Activated CD4-positive, CD25-positive, alpha-beta regulatory T cell treated with anti-CD3 and anti-CD28 coated beads, Interleukin-2, amount 50 U/mL, for 72 hours (primary cell): ENCODE measurements at regions not wholly inside any gene's neighbourhood (a gene's known extent, or its start where the extent isn't known, plus 50 kb on each side); places are given as distances from the start of the nearest gene placed in this dataset.

Source experiments
- DNase-seq: peaks from one replicate; pipeline ENCODE4 v3.0.0; 2021

DNA sequence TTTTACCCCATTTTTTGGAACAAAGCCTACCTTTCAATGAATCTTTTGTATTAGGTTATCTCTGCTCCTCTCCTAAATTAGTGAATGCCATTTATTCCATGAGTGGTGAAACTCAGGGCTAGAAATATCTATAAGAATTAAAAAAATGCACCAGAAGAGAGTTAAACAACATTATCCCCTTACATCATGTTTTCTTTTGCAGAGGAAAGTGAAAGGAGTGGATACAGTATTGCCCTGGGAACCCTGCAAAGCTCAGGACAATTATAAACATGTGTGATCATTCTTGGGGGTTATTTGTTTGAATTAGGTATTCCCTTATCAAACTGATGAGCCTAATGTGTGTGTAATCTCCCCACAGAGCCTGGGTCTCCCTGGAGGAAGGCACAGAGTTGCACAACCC, 559.2 kb downstream of the RNF144A start:
- DNase-seq, result no peak

DNA sequence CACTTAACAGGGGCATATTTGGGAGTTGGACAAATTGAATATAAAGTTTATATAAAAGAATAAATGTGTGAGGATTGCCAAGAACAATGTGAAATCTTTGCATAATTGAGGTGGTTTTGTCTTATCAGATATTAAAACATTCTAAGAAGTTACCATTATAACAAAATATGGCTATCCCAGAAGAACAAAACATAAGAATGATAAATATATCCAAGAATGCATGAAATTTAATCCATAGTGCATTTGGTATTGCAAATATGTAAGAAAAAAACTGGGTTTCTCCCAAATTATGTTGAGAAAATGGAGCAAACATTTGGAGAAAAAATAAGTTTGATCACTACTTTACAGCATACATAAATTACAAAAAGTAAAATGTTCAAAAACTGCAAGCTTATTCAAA, 562.4 kb downstream of the RNF144A start:
- DNase-seq, result no peak

DNA sequence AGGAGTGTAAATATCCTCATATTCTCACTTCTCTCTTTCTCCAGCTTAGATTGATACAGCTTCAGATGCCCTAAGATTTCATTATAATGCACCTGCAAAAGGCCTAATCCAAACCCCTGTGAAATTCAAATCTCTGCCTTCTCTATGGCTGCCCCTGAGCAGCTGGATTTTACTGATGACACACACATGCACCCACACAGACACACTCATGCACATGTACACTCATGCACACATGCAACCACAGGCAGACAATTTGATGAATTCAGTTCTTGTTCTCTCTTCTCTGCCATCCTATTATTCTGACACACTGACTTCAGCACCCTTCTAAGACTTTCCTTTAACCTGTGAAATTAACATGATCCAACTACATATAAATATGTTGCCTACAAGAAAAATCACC, 563.2 kb downstream of the RNF144A start:
- no peak for DNase-seq

DNA sequence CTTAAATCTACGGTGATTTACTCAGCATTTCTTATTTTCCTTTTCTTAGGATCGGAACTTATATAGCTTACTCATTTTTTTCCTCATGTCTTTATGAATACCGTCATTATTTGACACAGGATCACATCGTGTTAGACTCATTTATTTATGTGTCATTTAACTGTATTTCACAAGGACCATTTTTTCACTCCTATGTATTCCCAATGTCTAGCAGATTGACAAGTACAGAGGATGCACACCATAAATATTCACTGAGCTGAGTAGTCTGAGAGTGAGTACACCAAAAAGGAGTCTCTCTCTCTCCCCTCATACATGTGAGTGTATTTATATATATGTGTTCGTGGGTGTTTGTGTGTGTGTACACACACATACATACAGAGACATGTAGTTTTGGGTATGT, 573.5 kb downstream of the RNF144A start:
- DNase-seq, result no peak

DNA sequence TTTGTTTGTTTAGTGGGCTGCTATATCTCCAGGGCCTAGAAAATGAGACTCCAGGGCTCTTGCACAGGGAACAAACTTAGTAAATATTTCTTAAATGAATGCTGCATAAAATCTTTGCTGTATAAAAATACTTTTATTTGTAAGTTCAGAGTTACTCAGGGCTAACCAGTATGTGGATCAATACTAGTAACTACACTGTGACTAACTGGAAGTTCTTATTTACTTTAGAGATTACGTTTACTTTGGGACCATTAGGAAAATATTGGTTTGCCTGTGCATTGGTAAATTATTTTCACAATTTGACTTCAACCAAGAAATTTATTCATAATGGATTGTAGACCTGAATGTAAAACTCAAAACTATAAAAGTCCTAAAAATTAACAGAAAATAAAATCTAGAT, 575.5 kb downstream of the RNF144A start:
- no peak for DNase-seq

DNA sequence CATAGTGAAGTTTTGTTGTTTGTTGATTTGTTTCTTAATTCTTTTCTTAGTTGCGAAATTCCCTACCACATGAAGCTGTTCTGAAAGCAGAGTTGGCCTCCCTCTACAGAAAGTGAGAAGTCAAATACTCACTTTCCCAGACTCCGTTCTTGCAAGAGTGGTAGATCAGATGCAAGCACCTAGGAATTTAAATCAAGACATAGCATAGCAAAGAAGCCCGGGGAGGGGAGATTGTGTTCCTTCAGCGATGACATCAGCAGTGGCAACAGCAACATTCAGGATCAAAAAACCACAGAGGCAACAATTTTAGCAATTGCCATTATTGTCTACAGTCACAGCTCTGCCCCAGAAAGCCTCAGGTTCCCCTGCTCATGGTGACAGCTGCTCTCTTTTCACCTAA, 580.0 kb downstream of the RNF144A start:
- no peak for DNase-seq

DNA sequence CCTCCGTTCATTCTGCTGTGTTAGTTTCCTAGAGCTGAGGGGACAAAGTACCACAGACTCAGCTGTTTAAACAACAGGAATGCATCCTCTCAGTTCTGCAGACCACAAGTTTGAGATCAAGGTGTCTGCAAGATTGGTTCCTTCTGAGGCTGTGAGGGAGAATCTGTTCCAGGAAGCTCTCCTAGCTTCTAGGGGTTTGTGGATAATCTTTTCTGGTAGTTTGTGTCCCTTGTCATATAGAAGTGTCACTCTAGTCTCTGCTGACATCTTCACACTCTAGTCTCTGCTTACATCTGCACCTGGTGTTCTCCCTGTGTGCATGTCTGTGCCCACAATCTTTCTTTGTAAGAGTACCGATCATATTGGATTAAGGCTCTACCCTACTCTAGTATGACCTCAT, 581.8 kb downstream of the RNF144A start:
- DNase-seq, result no peak

DNA sequence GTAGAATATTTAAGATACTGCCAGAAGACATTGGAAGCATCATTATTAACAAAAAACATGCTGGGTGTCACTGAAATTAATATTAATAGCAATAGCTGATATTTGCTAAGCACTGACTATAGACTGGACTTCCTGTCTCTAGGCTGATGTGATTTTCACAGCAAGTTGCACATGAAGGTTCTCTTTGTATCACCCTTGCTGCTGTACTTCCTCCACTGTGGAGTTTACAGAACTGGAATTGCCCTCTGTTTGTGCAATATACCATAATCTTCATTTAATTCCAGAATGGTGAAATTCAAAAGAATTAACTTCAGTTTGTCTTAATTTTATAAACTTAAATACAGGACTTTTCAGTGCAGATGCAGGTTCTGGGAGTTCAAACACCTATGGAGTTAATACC, 585.1 kb downstream of the RNF144A start:
- DNase-seq, result no peak

DNA sequence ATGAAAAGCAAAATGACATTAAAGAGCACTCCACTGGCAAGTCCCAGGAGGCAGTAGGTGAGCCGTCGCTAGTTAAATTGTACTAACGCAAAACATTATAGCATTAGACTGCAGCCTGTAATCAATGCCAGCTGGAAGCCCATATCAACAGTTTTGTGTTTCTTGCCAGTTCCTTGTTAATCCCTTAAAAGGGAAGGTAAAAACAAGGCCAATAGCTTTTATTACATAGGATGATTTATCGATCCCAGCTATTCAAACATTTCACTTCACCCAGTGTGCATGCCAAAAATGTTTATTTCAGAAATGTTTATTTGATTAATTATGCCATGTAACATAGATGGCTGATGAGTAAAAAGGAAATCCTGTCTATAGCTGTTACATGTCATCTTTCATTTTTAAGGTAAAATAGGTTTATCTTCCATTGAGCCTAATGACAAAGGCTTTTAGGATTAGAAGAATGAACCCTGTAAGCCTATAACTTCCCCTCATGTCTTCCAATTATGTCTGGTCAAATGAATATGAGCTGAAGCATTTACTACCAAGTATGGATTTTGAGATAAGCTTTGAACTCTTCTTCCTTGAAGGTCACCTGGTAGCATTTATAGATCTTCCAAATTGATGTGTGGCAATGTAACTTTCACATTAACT, 591.2 kb downstream of the RNF144A start:
- no peak for DNase-seq

DNA sequence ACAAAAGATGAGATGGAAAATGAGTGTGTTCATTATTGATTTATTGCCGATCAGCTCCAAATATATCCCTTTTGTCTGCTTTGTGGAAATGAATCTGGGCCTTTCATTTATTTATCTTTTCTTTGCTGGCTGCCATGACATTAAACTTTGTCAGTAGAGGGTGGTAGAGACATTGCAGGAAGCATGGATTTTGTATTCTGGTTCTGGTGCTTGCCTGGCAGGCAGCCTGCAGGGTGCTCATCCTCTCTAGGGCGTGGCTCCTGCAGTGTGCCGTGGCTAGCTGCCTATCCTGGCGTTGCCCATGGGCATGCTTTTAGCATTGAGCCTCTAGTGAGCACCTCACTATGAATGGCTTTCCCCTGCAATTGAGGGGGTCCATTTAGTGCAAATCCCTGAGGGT, 593.1 kb downstream of the RNF144A start:
- DNase-seq, result no peak

DNA sequence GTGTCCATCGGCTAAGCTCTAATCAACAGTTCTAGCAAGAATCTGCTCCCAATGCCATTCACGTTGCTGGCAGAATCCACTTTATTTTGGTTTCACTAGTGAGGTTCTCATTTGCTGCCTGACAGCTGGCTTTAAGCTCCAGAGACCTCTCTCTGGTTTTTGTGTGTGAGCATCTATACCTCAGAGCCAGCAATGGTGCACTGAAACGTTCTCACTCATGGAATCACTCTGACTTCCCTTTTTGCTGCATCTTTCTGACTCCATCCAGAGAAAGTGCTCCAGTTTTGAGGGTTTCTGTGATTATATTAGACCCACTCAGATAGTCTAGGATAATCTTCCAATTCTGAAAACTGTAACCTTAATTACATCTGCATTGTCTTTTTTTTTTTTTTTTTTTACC, 596.6 kb downstream of the RNF144A start:
- DNase-seq, result no peak

DNA sequence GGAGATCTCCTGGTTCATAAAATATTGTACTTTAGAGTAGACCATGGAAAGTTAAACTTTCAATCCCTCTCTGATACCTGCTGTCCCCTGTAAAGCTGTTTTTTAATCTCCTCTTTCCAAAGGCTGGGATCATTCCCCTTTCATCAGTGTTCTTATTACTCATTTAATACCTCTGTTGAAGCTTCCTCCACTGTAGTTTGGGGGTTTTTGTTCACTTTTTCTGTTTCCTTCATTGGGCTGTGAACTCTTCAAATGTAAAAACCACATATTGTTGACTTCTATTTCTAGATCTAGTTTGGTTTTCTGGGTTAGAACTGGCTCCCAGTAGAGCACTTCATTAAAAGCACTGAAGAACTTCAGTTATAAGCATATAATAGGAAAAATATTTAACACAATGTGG, 598.1 kb downstream of the RNF144A start:
- no peak for DNase-seq

DNA sequence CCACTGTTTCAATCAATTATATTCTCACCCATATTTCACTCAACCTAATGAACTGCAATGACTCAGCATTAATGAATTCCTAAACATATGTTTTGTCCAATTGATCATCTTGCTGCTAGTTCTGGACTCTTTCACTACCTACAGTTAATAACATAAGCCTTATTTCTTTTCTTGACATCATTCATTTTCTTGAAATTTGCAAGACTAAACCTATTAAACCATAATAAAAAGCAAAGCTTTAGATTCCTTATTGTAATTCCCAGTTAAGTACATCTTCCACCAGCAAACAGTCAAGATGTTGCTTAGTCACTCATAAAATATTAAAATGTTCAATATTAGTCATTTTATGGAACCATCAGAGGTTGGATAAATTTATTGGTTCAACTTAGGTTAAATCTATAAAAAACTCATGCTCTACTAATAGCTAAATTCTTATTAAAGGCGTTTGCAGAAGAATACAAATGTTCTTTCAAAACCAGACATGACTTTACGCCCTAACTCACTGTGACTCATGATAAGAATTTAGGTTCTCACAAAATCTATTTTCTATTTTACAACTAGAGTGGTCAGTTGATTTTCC, 599.4 kb downstream of the RNF144A start:
- DNase-seq, result no peak

DNA sequence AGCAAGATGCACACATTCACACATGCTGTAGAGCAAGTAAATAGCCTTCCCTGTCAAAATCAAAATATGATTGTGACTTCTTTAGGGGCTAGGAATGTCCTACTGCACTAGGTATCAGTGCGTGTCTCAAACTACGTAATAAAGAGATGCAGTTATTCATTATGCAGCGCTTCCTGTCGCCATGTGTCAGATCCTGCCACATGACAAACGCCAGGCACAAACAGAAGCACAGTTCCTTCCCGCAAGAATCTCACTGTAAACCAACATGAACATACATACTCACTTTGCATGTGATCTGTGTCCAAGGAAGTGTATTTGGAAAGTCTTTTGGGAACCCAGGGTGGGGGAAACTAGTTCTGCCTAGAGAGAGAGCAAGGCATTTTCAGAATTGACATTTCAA, 599.9 kb downstream of the RNF144A start:
- no peak for DNase-seq

DNA sequence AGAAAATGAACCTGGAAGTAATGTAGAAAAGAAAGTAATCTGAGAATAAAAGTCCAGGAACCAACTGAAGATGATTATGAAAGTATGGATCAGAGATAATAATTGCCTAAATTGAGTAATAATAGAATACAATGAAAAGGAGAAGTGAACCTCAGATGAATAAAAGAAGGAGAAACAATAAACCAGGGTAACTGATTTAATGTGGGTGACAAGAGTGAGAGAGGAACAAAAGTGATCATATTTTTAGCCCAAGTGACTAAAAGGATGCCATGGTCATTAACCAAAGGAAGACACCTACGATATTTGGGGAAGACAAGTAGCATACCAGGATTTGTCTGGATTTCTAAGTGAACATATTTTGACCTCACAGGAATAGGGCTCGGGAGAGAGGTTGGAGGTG, 600.6 kb downstream of the RNF144A start:
- no peak for DNase-seq

DNA sequence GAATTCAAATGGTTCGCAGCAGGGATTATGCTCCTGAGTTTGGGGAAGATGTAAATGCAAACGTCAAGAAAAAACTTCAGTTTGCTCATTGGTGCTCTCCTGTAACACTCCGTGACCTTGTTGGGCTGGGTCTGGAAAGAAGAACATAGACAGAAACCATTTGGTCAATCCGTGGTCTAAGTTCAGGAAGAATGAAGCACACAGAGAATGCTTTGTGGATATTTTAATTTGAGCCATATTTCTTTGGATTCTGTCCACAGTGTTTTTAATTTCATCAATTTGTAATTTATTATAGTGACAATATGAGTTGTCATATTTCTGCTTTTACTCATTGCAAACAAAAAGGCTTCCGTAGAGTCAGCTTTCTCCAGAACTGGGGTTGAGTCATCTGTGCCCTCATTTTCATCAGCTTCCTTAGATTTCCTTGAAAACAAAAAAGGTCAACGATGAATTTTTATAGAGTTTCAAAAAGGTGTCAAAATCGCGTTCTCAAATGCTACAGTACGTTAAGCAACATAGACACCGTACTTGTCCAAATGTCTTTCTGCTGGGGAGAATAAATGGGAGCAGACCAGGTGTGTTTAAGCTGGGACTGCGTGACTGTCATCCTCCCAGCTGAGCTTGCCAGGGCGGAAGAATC, 606.4 kb downstream of the RNF144A start:
- no peak for DNase-seq

DNA sequence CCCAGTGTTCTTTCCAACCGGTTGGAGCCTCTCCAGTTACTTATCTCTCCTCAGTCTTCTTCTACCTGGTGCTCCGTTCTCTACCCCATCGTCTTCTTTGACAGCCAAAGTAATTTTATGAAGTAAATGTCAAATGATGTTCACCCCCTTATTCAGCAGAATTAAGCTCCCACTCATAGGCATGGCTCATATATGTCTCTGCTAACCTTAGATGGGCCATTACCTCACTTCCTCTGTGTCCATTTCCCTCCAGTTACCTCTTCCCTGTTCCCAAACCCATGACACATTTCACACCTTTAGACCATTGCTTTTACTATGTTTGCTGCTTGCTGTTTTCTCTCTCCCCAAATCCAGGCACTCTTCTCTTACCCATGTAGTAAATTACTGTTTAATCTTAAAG, 607.0 kb downstream of the RNF144A start:
- no peak for DNase-seq

DNA sequence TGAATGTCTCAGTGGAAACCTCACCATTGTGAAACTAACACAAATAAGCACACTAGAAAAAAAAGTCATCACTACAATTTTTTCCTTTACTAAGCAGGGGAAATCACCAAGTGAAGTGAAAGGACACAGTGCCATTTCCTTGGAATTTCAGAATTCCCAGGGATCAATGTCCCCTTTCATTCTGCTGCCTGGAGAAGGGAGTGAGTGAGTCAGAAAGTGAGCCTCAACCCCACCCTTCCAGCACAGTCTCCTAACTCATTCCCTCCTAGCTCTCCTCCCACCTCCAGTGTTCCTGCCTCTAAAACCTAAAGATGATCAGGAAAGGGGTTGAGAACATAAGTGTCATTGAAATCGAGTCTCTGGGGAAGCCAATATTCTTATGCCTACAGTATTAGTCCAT, 608.5 kb downstream of the RNF144A start:
- DNase-seq, result no peak

DNA sequence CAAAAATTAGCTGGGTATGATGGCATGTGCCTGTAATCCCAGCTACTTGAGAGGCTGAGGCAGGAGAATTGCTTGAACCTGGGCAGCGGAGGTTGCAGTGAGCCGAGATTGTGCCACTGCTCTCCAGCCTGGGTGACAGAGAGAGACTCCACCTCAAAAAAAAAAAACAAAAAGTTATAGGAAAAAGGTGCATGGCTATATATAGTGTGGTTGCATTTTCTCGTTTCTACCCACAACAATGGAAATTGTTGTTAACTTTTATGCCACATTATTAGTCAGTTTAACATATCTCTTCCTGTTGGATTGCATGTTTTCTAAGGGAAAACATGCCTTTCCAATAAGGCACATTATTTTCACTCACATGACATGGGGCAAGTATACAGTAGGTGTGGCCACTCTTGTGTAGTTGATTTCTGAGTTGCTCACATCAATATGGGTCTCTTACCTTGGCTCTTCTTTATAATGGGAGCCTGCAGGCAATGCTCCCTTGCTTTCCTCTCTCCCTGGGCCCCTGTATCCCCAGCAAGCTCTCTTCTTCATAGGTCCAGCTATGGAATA, 610.0 kb downstream of the RNF144A start:
- no peak for DNase-seq

DNA sequence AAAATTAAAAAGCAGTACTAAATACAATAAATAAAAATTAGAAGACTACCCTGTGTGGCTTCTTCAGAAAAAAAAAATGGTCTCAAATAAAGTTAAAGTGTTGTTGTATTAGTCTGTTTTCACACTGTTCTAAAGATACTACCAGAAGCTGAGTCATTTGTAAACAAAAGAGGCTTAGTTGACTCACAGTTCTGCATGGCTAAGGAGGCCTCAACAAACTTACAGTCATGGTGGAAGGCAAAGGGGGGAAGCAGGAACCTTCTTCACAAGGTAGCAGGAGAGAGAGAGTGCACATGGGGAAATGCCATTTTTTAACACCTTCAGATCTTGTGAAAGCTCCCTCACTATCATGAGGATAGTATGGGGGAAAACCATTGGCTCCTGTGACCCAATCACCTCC, 612.8 kb downstream of the RNF144A start:
- no peak for DNase-seq

DNA sequence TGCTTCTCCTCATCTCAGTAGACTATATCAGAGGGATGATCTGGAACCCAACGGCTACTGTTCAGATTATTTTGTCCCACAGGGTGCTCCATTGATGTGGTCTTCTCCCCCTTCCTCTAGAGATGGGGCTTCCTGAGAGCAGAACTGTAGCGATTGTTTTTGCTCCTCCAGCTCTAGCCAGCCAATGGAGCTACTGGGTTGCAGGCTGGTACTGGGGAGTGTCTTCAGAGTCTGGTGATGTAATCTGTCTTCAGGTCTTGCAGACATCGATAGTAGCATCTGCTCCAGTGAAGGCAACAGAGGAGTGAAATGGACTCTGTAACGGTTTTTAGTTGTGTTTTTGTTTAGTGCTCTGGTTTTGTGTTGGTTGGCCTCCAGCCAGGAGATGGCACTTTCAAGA, 621.9 kb downstream of the RNF144A start:
- DNase-seq, result no peak

DNA sequence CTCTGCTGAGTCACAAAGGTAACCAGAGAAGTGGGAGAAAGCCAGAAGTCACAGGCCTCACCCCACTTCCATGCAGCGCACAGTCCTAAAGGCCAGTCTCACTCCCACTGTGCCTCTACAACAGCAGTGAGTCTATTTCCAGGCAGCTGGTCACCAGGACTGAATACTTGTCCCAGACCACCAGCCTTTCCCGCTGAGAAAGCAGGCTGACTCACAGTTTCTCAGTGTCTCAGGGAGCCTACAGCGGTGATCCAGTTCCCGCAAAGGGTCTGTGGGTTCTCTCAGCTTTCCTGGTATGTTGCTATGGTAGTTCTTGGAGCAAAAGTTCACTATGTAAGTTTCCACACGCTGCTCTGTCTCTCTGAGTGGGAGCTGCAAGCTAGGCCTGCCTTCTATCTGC, 622.5 kb downstream of the RNF144A start:
- DNase-seq, result no peak

DNA sequence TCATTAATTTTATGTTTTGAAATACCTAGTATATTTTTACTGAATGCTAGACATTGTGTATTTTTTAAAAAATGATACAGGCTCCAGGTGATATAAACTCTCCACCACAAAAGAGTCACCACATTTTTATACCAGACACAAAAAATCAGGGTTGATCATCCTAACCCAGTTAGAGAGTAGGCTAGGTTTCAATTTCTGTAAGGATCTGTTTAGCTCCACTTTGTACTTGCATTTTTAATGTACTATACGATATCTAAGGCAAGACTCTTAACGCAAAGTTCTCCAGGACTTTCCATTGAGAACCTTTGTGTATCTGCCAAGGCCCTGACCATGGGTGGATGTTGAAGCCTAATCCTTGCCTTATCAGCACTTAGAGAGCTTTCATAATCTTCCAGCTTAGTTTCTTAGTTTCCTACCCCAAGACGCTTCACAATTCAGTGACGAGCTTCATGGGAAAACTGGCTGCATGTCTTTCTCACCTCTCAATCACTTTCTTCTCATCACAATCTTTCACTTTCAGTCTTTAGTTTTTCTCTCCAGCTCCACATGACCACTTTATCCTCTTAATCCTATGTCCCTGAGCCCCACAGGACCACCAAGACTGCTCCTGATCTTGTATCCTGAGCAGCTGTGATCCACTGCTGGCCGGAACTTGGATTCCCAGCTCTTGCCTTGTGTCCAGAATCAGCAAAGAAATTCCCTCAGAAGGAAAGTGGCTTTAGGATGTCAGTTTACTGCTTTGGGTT, 635.8 kb downstream of the RNF144A start:
- no peak for DNase-seq

DNA sequence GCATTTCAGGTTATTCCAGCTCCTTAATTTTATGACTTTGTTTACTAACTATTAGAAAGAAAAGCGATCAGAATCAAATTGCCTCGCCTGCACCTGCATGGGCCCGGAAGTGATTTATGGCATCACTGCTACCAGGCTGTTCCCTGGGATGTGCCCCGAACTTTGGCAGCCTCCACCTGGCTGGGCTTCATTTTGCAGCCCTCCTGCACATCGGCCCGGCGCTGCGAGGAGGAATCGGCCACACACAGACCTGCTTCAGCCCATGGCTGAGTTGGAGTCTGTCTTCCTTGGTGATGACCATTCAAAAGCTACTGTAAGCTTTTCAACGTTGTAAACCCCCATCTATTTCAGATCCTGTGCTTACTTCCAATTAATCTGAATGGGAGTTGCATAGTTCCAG, 638.0 kb downstream of the RNF144A start:
- no peak for DNase-seq
